Liver (tissue), 8 donors: ENCODE measurements at regions not wholly inside any gene's neighbourhood (a gene's known extent, or its start where the extent isn't known, plus 50 kb on each side); places are given as distances from the start of the nearest gene placed in this dataset.

ENCODE experiments used
- DNase-seq: peaks from one replicate; pipeline ENCODE4 v3.0.0-alpha.2; 2017; ENCODE audit warnings: low spot score
- H3K27ac ChIP-seq, 2 donors: one replicate each; pipeline ENCODE4 v1.7.0; 2013; ENCODE audit warnings: inconsistent platforms in 2 of 2, low read length in 2 of 2, control low read depth in 1 of 2, low read depth in 1 of 2, mild to moderate bottlenecking in 1 of 2
- H3K27me3 ChIP-seq, 4 donors: one replicate each; pipeline versions ENCODE4 v1.6.1 to v1.7.0; 2013; ENCODE audit warnings: low read length in 3 of 4, inconsistent platforms in 1 of 4, mild to moderate bottlenecking in 1 of 4, moderate library complexity in 1 of 4; ENCODE audit not compliant: control insufficient read depth in 4 of 4, insufficient read depth in 4 of 4
- H3K36me3 ChIP-seq, 4 donors: one replicate each; pipeline versions ENCODE4 v1.6.1 to v1.7.0; 2013; ENCODE audit warnings: low read length in 3 of 4, mild to moderate bottlenecking in 3 of 4, low read depth in 1 of 4, moderate library complexity in 1 of 4; ENCODE audit not compliant: control insufficient read depth in 4 of 4, insufficient read depth in 3 of 4
- H3K4me1 ChIP-seq, 4 donors: one replicate each; pipeline versions ENCODE4 v1.6.1 to v1.7.0; 2013; ENCODE audit warnings: low read length in 3 of 4, mild to moderate bottlenecking in 3 of 4, moderate library complexity in 1 of 4; ENCODE audit not compliant: control insufficient read depth in 4 of 4, insufficient read depth in 4 of 4
- H3K4me3 ChIP-seq, 3 donors: one replicate each; pipeline versions ENCODE4 v1.6.1 to v1.7.0; 2013; ENCODE audit warnings: low read length in 3 of 3, control low read depth in 1 of 3, low read depth in 1 of 3, mild to moderate bottlenecking in 1 of 3
- H3K9ac ChIP-seq, 2 donors: one replicate each; pipeline ENCODE4 v1.7.0; 2013; ENCODE audit warnings: low read length in 2 of 2, mild to moderate bottlenecking in 2 of 2, moderate library complexity in 2 of 2, control low read depth in 1 of 2, low read depth in 1 of 2
- H3K9me3 ChIP-seq, 4 donors: one replicate each; pipeline versions ENCODE4 v1.6.1 to v1.7.0; 2013; ENCODE audit warnings: low read length in 3 of 4; ENCODE audit not compliant: control insufficient read depth in 4 of 4
- CTCF ChIP-seq: fragments of 150-350 bp; IDR thresholded peaks from 2 replicates; pipeline ENCODE4 v1.5.1; 2017; ENCODE audit warnings: improper control_type of control experiment, low read depth, low read length; ENCODE audit not compliant: missing input control
- EGR1 ChIP-seq, 2 donors: IDR thresholded peaks; 2 replicates each; pipeline ENCODE4 v1.6.1; 2016 to 2018; ENCODE audit warnings: antibody characterized with exemption in 2 of 2, low read depth in 2 of 2
- FOXA1 ChIP-seq: IDR thresholded peaks from 2 replicates; pipeline ENCODE4 v1.6.1; 2016; ENCODE audit warnings: antibody characterized with exemption
- FOXA2 ChIP-seq: IDR thresholded peaks from 2 replicates; pipeline ENCODE4 v1.6.1; 2016; ENCODE audit warnings: antibody characterized with exemption
- HNF4A ChIP-seq, 2 donors: conservative IDR thresholded peaks; 2 replicates each; pipeline ENCODE4 v1.6.1; 2016; ENCODE audit warnings: antibody characterized with exemption in 2 of 2, mild to moderate bottlenecking in 2 of 2
- HNF4G ChIP-seq: IDR thresholded peaks from 2 replicates; pipeline ENCODE4 v1.6.1; 2016; ENCODE audit warnings: antibody characterized with exemption
- MAX ChIP-seq: IDR thresholded peaks from 2 replicates; pipeline ENCODE4 v1.6.1; 2016; ENCODE audit warnings: antibody characterized with exemption
- NR2F2 ChIP-seq: IDR thresholded peaks from 2 replicates; pipeline ENCODE4 v1.6.1; 2016; ENCODE audit warnings: antibody characterized with exemption
- RAD21 ChIP-seq, 2 donors: IDR thresholded peaks; 2 replicates each; pipeline ENCODE4 v1.6.1; 2016; ENCODE audit warnings: antibody characterized with exemption in 2 of 2, mild to moderate bottlenecking in 2 of 2
- REST ChIP-seq: IDR thresholded peaks from 2 replicates; pipeline ENCODE4 v1.6.1; 2016; ENCODE audit warnings: antibody characterized with exemption, mild to moderate bottlenecking
- RXRA ChIP-seq, 2 donors: IDR thresholded peaks; 2 replicates each; pipeline ENCODE4 v1.6.1; 2017 to 2018; ENCODE audit warnings: antibody characterized with exemption in 2 of 2, mild to moderate bottlenecking in 1 of 2
- SP1 ChIP-seq: IDR thresholded peaks from 2 replicates; pipeline ENCODE4 v1.6.1; 2018; ENCODE audit warnings: antibody characterized with exemption, mild to moderate bottlenecking
- YY1 ChIP-seq: IDR thresholded peaks from 2 replicates; pipeline ENCODE4 v1.6.1; 2016; ENCODE audit warnings: antibody characterized with exemption, mild to moderate bottlenecking
- ZBTB33 ChIP-seq: IDR thresholded peaks from 2 replicates; pipeline ENCODE4 v1.6.1; 2016; ENCODE audit warnings: antibody characterized with exemption
- WGBS: extraction: QIAGEN DNeasy Blood & Tissue Kit; methylation state at CpG from one replicate; pipeline ENCODE4 v1.1.7; 2013; 5-methylcytosine and 5-hydroxymethylcytosine counted together
- donor health status: healthy.
- donor health status: healthy.
- donor health status: healthy.
- donor health status: healthy.
- donor health status: healthy.

- Histone ChIP-seq H3K27ac (no peak overlapping the region), H3K9me3 (peaks cover 0 to 5% (median 0%) of the 10 kb centered on the region in 4 donors), H3K9ac (no peak overlapping the region), H3K27me3 (no peaks in the 10 kb centered on the region), H3K4me1 (no peaks in the 10 kb centered on the region), H3K36me3 (no peaks in the 10 kb centered on the region), H3K4me3 (no peak overlapping the region)
- WGBS: 74% methylated on average over 11 of the region's 11 CpGs
- TF ChIP-seq YY1 (no peak), ZBTB33 (no peak), RAD21 (IDR thresholded peaks at IDR 0.05) (no peak), REST (no peak), NR2F2 (no peak), RXRA (IDR thresholded peaks at IDR 0.05) (no peak), MAX (no peak), FOXA1 (no peak), SP1 (no peak), CTCF (no peak), FOXA2 (no peak), HNF4A (conservative IDR thresholded peaks at IDR 0.05) (no peak)
- DNase-seq: no peak
Measured at GRCh38 chr9:81097131-81097847, 592.1 kb downstream of the TLE1 start.

- H3K9me3 ChIP-seq: peaks cover 0 to 5% (median 0%) of the 10 kb centered on the region in 4 donors
- H3K36me3 ChIP-seq: no peaks in the 10 kb centered on the region
- DNase-seq: no peak
- H3K4me3 ChIP-seq: no peak overlapping the region
- WGBS: 73% methylated on average over 2 of the region's 2 CpGs
- no peak for TF ChIP-seq HNF4G
- TF ChIP-seq EGR1 (IDR thresholded peaks at IDR 0.05; ENCODE audit: low read depth in 2 of 2): no peak
- no peak for TF ChIP-seq FOXA2
- no peak for TF ChIP-seq REST
- no peak for TF ChIP-seq FOXA1
- no peak for TF ChIP-seq HNF4A (conservative IDR thresholded peaks at IDR 0.05)
- no peak overlapping the region for H3K27ac ChIP-seq
- H3K9ac ChIP-seq: no peak overlapping the region
- H3K4me1 ChIP-seq: no peaks in the 10 kb centered on the region
- H3K27me3 ChIP-seq: no peaks in the 10 kb centered on the region
Measured at GRCh38 chr9:81096625-81097024, 592.7 kb downstream of the TLE1 start.
